ENCODE measurements at regions not wholly inside any gene's neighbourhood (a gene's known extent, or its start where the extent isn't known, plus 50 kb on each side); places are given as distances from the start of the nearest gene placed in this dataset.

DNA sequence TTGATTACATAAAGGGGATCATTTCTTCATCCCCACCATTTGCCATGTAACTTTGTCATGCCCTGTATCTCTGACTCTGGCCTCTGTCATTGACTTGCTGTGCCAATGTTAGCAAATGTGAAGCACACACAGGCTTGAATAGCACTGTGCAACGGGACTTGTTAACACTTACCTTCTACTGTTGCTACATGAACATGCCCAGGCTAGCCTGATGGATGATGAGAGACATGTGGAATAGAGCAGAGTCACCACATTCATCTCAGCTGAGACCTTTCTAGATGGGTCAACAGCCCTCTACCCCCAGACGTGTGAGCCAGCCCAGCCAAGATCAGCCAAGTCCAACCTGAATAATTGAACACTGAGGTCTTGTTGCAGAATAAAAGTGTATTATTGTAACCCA, 162.1 kb upstream of the SALL1 start:
- H3K36me3 ChIP-seq = no peaks in the 10 kb centered on the region
- DNase-seq (ENCODE audit: low spot score) (no peak), ATAC-seq (ENCODE audit: insufficient number of reproducible peaks, low FRiP score, low read depth) (no peak)
- no peak overlapping the region for H3K27ac ChIP-seq
- no peaks in the 10 kb centered on the region for H3K4me1 ChIP-seq (ENCODE audit: control insufficient read depth in 1 of 2, low read depth in 2 of 2)
- no peaks in the 10 kb centered on the region for H3K27me3 ChIP-seq (replicated peaks; ENCODE audit: insufficient read depth)
- TF ChIP-seq, protein P1, sequence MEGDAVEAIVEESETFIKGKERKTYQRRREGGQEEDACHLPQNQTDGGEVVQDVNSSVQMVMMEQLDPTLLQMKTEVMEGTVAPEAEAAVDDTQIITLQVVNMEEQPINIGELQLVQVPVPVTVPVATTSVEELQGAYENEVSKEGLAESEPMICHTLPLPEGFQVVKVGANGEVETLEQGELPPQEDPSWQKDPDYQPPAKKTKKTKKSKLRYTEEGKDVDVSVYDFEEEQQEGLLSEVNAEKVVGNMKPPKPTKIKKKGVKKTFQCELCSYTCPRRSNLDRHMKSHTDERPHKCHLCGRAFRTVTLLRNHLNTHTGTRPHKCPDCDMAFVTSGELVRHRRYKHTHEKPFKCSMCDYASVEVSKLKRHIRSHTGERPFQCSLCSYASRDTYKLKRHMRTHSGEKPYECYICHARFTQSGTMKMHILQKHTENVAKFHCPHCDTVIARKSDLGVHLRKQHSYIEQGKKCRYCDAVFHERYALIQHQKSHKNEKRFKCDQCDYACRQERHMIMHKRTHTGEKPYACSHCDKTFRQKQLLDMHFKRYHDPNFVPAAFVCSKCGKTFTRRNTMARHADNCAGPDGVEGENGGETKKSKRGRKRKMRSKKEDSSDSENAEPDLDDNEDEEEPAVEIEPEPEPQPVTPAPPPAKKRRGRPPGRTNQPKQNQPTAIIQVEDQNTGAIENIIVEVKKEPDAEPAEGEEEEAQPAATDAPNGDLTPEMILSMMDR (IDR thresholded peaks at IDR 0.05) = no peak
- H3K4me3 ChIP-seq = no peak overlapping the region
- no peaks in the 10 kb centered on the region for H3K9me3 ChIP-seq

DNA sequence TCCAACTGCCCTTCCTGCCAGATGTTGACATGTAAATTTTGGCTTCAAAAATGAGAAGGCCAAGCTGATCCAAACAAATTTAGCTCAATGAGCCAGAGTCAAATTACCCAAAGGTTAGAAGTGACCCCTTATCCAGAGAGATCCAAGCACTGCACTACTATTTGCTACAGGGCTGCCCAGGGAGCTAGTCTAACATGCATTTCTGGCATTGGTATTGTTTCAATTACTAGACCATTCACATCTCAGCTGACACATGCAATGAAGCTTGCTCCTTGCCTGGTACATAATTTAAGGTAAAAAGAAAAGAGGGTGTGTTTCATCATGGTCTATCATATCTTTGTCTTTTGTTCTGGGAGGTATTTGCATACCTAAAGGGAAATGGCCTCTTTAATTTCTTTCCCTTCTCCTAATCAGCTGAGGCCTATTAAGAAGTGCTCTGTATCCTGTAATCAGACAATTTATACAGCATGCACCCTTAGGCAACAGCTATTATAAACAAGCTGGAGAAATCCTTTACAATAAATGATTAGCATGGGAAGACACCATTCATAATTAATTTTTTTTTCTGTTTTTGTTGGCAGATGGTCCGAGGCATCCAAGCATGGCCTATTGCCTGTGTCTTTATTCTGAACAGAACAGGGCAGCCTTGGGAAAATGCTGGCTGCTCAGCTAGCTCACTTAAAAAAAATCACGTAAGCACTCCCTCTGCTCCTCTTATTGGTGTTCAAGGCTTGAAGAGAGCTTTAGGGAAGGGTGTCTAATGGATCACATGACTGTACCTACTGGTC, 161.5 kb upstream of the SALL1 start:
- TF ChIP-seq, protein P1 (IDR thresholded peaks at IDR 0.05) = no peak
- Histone ChIP-seq H3K4me3 (no peak overlapping the region), H3K27ac (no peak overlapping the region), H3K27me3 (replicated peaks; ENCODE audit: insufficient read depth) (no peaks in the 10 kb centered on the region), H3K36me3 (no peaks in the 10 kb centered on the region), H3K9me3 (no peaks in the 10 kb centered on the region), H3K4me1 (ENCODE audit: control insufficient read depth in 1 of 2, low read depth in 2 of 2) (no peaks in the 10 kb centered on the region)
- DNase-seq (ENCODE audit: low spot score) (no peak), ATAC-seq (ENCODE audit: insufficient number of reproducible peaks, low FRiP score, low read depth) (no peak)

DNA sequence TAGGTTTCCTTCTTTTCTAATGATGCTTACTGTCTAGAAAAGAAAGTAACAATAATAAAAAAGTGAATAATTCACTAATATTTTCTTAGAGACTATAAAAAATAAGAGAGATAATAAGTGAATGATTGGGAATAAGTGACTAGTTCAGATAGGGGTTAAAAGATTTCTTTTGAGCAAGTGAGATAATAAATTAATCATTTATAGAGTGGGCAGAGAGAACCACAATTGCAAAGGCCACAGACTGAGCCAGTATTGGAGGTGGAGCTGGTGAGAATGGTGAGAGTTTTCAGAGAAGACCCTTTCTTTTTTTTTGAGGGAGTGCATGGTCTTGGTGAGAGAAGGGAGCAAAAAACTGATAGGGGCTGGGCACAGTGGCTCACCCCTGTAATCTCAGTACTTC, 159.1 kb upstream of the SALL1 start:
- TF ChIP-seq, protein P1 (IDR thresholded peaks at IDR 0.05) = no peak
- H3K4me3 ChIP-seq = no peak overlapping the region
- no peak overlapping the region for H3K27ac ChIP-seq
- H3K27me3 ChIP-seq (replicated peaks; ENCODE audit: insufficient read depth) = no peaks in the 10 kb centered on the region
- ATAC-seq (ENCODE audit: insufficient number of reproducible peaks, low FRiP score, low read depth) = no peak
- H3K4me1 ChIP-seq (ENCODE audit: control insufficient read depth in 1 of 2, low read depth in 2 of 2) = no peaks in the 10 kb centered on the region
- no peak for DNase-seq (ENCODE audit: low spot score)
- no peaks in the 10 kb centered on the region for H3K9me3 ChIP-seq
- no peaks in the 10 kb centered on the region for H3K36me3 ChIP-seq

DNA sequence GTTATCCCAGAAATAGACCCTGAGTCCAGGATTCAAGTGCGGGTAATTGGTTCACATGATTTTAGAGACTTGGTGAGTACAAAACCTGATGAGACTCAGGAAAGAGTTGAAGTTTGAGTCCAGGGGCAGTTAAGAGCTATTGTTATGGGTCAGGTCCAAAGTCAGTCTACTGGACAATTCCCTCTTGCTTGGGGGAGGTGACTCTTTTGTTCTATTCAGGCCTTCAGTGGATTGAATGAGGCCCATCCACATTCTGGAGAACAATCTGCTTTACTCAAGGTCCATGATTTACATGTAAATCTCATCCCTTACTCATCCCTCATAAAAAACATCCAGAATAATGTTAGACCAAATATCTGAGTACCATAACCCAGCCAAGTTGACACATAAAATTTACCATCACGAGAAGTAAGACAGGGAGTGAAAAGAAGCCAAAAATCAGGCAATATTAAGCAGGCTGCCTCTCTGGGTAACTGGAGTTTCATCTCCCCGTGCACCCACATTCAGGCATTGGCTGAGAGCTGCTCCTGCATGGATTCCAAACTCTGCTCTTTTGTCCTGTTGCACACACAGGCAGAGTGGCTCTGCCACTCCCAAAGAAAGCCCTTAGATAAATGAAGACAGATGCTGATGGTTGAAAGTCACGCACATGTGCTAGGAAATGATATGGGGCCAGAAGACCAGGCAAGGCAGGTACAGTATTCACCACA, 156.0 kb upstream of the SALL1 start:
- no peak overlapping the region for H3K27ac ChIP-seq
- ATAC-seq (ENCODE audit: insufficient number of reproducible peaks, low FRiP score, low read depth) (no peak), DNase-seq (ENCODE audit: low spot score) (no peak)
- TF ChIP-seq, protein P1 (IDR thresholded peaks at IDR 0.05) = no peak
- no peak overlapping the region for H3K4me3 ChIP-seq
- H3K9me3 ChIP-seq = no peaks in the 10 kb centered on the region
- no peaks in the 10 kb centered on the region for H3K27me3 ChIP-seq (replicated peaks; ENCODE audit: insufficient read depth)
- H3K4me1 ChIP-seq (ENCODE audit: control insufficient read depth in 1 of 2, low read depth in 2 of 2) = no peaks in the 10 kb centered on the region
- no peaks in the 10 kb centered on the region for H3K36me3 ChIP-seq

DNA sequence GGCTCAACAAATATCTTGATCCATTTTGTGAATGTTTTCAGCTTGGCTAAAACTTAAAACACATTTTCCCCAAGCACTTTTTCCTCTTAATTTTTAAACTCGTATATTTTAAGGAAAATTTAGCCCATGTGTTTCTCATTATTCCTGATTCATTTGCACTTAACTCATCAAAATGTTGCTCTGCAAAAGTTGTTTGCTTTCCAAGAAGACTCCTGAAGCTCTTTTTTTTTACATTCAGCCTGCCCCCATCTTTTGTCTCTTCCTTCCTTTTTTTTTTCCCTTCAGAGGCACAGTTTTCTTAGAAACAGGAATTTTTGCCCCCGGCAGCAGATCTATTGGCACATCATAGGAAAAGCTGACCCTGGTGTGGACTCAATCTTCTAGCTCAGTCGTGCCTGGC, 155.0 kb upstream of the SALL1 start:
- TF ChIP-seq, protein P1 (IDR thresholded peaks at IDR 0.05) = no peak
- H3K4me3 ChIP-seq = no peak overlapping the region
- H3K27ac ChIP-seq = no peak overlapping the region
- no peaks in the 10 kb centered on the region for H3K9me3 ChIP-seq
- no peaks in the 10 kb centered on the region for H3K36me3 ChIP-seq
- ATAC-seq (ENCODE audit: insufficient number of reproducible peaks, low FRiP score, low read depth) (no peak), DNase-seq (ENCODE audit: low spot score) (no peak)
- no peaks in the 10 kb centered on the region for H3K4me1 ChIP-seq (ENCODE audit: control insufficient read depth in 1 of 2, low read depth in 2 of 2)
- H3K27me3 ChIP-seq (replicated peaks; ENCODE audit: insufficient read depth) = no peaks in the 10 kb centered on the region

All from thoracic aorta (tissue), 2 donors.